ENCODE measurements at regions not wholly inside any gene's neighbourhood (a gene's known extent, or its start where the extent isn't known, plus 50 kb on each side); places are given as distances from the start of the nearest gene placed in this dataset.
"Not testable (repeated sequence)": the region's sequence is repeated elsewhere in the genome, so short reads cannot be mapped to it uniquely, and the experiment has no call there.

DNA sequence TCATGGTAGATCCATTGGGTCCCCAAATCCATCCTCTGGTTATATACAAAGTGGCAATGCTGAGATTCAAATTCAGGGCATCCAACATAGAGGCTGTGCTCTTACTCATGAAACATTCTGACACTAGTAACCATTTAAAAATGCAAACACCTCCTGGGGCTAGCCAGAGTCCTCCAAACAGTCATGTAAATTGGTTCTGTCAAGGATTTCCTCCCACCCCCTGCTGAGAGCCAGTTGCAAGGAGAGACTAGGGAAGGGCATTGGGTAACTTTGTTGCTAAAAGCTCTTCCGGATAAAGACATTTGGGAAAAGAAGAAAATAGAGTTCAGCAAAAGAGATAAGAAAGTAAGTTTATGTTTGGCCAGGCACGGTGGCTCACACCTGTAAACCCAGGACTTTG, 58.3 kb downstream of the ART5 start:
- DNase-seq (ENCODE audit: extremely low read depth in 1 of 2, low read depth in 1 of 2), result not testable (repeated sequence)

DNA sequence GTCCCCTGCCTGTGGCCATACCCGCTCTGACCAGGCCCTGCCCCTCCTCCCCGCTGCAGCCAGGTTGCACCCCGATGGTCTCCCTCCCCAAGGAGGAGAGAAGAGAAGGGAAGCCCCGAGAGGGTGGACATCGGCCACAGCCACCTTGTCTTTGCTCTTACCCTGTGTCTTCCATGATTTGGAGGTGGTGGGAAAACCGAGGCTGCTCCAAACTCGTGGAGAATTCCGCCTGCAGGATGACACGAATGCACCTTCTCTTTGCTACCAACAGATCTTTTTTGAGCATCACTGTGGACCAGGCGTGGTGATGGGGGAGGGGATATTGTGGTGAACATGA, 60.4 kb downstream of the ART5 start:
- DNase-seq (ENCODE audit: extremely low read depth in 1 of 2, low read depth in 1 of 2), result not testable (repeated sequence)

DNA sequence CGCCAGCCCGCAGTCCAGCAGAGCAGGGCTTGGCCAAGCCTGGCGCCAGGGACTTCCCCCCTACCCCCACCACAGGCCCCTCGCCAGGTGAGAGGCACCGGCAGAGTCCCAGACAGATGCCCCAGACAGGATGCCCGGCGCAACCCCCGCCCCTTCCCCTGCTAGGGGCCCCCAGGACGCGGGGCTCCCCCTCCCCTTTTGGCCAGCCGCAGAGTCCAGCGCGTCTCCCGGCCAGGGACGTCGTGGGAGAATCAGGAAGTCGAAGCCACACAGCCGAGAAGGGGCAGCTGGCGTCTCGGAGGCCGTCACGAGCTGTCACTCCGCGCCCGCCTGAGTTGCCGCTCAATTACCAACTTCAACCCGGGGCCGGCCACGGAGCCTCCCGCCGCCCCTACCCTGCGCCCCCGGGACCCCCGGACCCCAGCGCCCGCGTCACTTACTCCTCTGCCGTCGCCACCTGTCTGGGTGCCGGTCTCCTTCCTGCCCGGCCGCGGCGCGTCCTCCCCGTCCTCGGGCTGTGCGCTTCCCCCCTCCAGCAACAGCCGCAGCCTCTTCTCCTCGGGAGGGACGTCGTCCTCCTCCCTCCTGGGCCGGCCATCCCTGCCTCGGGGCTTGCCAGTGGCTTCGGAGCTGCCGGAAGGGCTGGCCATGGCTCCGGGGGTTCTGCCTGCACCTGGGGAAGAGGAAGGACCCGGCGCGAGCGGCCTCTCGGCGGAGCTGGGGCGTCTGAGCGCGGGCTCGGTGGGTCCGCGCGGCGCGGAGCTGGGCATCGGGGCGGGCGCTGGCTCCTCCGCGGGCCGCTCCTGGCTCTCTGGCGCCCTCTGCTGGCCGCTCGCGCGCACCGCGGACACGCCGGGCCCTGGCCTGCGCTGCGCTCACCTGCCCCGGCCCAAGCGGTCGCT, 61.1 kb downstream of the ART5 start:
- peak; percentile 29 to 49 for DNase-seq (ENCODE audit: extremely low read depth in 1 of 2, low read depth in 1 of 2)

DNA sequence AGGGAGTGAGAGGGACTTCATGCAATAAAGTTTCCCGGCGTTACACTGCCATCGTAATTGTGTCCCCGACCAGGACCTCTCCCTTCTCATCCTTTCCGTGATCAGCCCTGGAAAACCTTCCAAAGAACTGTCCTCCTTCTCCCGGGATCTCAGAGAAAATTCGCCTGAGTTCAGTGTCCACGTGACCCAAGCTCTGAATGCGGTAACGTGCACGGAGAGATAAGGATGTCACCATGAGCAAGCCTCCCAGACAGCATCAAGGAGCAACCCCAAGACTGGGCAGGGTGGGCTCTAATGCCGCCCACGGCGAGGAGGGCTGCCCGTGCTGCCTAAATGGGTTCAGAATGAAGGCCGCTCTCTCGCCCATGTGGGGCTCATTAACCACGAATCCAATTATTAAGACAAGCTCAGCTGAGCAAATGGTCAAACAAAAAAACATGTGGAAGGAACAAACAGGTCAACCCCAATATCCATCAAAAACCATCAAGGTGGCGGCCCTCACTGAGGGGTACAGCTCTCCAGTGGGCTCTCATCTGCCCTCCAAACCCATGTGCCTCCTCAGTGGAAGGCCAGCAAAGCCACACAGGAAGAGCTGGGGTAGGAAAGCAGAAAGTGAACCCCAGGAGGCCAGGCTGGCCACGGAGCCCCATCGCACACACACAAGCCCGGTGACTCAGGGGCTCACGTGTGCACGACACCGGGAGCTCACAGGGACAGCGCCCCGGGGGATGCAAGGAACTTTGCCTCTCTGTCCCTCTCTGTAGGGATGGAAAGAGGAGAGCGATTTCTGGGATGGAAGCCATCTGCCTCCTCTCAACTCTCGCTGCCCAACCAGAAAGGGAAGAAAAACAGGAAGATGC, 62.0 kb downstream of the ART5 start:
- DNase-seq (ENCODE audit: extremely low read depth in 1 of 2, low read depth in 1 of 2), result not testable (repeated sequence)

DNA sequence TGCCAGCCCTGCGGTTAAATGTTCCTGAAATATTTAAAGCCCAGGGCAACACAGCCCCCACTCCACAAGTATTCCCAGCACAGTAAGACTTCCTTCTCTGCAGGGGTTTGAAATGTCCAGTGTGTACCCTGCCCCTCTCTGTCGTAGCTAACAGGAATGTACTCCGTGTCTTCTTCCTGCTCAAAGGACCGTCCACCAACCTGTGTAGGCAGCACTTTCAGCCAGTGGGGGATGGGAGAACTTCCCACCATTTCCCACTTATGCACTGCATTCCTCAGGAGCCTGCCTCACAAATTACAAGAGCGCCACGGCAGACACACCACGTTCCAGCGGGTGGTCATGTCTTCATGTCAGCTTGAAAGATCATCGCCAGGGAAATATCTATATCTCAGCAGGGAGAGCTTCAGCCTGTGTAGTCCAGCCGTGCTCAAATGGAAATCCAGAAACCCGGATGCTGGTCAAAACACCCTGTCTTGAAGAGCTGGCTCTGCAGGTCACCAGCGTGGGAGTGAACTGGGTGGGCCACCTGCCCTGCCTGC, 65.7 kb downstream of the ART5 start:
- not testable (repeated sequence) for DNase-seq (ENCODE audit: extremely low read depth in 1 of 2, low read depth in 1 of 2)

DNA sequence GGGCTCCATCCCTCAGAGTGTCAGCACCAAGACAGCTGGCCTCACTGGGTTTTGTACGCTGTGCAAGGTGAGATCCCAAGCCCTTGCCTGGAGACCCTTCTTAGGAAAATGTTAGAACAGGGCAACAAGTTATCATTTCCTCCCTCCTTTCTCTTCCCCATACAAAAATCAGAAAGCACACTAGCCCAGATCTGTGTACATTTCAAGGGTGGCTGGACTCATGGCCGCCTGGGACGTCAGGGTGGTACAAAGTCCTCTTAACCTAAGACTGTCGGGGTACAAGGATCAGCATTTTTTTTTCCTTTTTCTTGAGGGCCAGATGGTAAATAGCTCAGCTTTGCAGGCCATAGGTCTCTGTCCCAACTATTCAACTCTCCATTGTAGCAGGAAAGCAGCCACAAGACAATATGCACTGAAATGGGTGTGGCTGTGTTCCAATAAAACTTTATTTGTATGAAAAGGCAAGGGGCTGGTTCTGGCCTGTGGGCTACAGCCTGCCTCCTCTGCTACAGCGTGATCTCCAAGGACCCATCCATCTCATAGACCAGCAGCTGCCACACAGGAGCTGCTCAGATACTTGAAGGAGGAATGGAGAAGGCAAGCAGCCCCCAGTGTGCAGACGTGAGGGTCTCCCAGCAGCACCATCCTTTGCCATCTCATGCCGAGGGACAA, 68.7 kb downstream of the ART5 start:
- DNase-seq (ENCODE audit: extremely low read depth in 1 of 2, low read depth in 1 of 2), result not testable (repeated sequence)

DNA sequence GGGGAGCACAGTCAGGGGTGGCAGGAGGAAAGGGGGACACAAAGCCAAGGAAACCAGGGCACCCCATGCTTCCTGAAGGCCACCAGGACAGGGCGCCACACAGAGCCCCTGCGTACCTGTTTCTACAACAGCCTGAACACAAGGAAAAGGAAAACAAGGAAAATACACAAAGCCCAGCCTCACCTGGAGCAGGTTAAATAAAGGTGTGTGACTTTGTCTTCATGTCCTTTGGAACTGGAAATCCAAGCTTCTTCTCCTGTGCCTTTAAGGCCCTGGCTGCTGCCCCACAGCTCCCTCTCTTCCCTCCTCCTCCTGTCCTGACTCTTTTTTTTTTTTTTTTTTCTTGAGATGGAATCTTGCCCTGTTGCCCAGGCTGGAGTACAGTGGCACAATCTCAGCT, 70.0 kb downstream of the ART5 start:
- DNase-seq (ENCODE audit: extremely low read depth in 1 of 2, low read depth in 1 of 2), result not testable (repeated sequence)

DNA sequence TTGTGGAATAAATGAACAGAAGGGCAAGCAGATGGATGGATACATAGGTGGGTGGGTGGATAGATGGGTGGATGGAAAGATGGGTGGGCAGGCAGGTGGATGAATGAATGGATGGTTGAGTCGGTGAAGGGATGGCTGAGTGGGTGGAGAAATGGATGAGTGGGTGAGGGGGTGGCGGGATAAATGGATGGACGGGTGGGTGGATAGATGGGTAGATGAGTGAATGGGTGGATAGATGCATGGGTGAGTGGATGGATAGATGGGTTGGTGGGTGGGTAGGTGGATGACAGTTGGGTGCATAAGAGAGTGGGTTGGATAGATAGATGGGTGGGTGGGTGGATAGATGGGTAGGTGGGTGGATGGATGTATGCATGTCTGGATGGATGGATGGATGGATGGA, 76.0 kb downstream of the ART5 start:
- not testable (repeated sequence) for DNase-seq (ENCODE audit: extremely low read depth in 1 of 2, low read depth in 1 of 2)

DNA sequence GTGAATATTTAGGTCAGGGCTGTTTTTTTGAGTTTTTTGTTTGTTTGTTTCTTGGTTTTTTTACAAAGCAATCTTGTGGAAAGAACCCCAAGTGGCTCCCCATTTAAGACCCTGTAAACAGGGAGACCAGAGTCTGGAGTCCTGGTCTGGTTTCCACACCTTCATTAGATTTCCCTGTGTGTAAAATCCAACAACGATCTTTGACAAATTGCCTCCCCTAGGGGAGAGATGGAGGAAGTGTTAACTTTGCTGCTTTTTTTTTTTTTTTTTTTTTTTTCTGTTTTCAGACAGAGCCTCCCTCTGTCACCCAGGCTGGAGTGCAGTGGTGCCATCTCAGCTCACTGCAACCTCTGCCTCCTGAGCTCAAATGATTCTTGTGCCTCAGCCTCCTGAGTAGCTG, 77.4 kb downstream of the ART5 start:
- not testable (repeated sequence) for DNase-seq (ENCODE audit: extremely low read depth in 1 of 2, low read depth in 1 of 2)

DNA sequence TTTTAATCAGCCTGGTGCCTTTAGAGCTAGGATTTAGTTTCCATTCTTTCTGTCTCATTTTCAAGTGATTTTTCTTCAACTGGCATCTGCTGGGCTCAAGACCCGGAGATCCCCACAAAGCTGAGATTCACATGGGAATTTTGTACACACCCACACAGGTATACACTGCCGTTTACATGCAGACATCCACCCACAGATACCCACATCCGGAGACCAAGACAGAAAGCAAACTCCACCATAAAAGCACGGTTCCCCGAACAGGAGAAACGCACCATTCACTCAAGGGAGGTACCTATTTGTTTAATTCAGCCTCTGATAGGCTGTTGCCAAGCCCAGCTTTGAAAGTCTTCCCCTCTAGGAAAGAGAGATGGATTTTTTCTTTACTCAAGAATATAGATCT, 87.2 kb downstream of the ART5 start:
- not testable (repeated sequence) for DNase-seq (ENCODE audit: extremely low read depth in 1 of 2, low read depth in 1 of 2)

DNA sequence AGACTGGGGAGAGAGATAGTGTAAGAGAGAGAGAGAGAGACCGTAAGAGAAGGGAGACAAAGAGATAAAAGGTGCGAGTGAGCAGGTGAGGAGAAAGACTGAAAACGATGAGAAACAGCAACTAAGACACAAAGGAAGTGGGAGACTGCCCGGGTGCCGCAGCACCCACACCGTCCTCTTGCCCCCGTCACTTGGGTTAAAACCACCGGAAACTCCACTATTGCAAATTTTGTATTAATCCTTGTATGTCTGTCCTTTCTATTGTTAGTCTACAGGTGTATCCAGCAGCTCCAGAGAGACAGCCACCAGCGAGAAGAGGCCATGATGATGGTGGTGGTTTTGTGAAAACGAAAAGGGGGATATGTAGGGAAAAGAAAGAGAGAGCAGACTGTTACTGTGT, 96.8 kb downstream of the ART5 start:
- not testable (repeated sequence) for DNase-seq (ENCODE audit: extremely low read depth in 1 of 2, low read depth in 1 of 2)

DNA sequence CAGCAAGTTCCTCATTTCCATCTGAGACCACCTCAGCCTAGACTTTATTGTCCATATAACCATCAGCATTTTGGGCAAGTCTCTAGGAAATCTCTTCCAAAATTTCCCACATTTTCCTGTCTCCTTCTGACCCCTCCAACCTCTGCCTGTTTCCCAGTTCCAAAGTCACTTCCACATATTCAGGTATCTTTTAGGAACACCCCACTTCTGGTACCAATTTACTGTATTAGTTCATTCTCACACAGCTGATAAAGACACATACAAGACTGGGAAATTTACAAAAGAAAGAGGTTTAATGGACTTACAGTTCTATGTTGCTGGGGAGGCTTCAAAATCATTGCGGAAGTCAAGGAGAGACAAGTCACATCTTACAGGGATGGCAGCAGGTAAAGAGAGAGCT, 103.6 kb downstream of the ART5 start:
- not testable (repeated sequence) for DNase-seq (ENCODE audit: extremely low read depth in 1 of 2, low read depth in 1 of 2)

DNA sequence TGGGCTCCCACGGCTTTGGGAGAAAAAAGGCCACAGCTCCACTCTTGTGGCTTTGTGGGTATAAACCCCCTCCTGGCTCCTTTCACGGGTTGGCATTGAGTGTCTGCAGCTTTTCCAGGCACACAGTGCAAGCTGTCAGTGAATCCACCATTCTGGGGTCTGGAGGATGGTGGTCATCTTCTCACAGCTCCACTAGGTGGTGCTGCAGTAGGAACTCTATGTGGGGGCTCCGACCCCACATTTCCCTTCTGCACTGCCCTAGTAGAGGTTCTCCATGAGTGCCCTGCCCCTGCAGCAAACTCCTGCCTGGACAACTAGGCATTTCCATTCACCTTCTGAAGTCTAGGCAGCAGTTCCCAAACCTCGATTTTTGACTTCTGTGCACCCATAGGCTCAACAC, 104.5 kb downstream of the ART5 start:
- DNase-seq (ENCODE audit: extremely low read depth in 1 of 2, low read depth in 1 of 2), result not testable (repeated sequence)

DNA sequence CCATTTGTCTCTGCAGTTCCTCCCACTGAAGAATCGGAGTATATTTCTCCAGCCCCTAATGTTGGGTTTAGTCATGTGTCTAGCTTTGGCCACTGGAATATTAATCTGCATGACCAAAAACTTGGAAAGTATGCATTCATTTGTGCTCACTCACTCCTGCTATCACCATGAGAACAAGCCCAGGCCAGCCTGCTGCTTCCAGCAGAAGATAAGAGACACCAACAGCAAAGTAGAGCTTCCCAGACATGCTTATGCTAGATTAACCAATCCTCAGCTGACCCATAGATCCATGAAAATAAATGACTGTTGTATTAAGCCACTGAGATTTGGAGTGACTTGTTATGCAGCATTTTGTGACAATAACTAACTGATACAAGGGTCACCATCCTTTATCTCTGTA, 108.8 kb downstream of the ART5 start:
- not testable (repeated sequence) for DNase-seq (ENCODE audit: extremely low read depth in 1 of 2, low read depth in 1 of 2)

DNA sequence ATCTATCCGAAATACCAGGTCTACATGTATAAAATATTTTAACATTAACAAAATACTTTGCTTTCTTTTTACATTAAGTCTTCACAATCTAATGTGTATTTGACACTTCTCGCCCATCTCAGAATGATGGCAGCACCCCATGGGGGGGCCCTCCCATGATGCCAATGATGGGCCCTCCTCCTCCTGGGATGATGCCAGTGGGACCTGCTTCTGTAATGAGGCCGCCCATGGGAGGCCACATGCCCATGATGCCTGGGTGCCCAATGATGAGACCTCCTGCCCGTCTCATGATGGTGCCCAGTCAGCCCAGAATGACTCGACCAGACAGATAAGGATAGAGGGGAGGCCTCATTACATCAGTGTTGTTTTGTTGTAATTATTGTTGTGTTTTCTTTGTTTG, 110.5 kb downstream of the ART5 start:
- DNase-seq (ENCODE audit: extremely low read depth in 1 of 2, low read depth in 1 of 2), result not testable (repeated sequence)

DNA sequence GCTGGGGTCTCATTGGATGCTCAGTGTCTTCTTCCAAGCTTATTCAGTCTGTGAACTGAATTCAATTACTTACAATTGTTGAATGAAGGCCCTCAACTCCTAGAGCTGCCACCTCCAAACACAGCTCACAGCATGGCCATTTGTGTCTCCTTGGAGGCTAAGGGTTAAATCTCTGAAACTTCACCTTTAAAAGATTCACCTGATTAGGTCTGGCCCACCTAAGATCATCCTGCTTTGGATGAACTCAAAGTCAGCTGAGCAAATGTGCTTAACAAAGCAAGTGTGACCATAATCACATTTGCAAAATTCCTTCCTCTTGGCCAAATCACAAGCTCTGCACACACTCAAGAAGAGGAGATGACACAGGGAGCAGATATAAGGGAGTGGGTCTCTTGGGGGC, 118.2 kb downstream of the ART5 start:
- not testable (repeated sequence) for DNase-seq (ENCODE audit: extremely low read depth in 1 of 2, low read depth in 1 of 2)

DNA sequence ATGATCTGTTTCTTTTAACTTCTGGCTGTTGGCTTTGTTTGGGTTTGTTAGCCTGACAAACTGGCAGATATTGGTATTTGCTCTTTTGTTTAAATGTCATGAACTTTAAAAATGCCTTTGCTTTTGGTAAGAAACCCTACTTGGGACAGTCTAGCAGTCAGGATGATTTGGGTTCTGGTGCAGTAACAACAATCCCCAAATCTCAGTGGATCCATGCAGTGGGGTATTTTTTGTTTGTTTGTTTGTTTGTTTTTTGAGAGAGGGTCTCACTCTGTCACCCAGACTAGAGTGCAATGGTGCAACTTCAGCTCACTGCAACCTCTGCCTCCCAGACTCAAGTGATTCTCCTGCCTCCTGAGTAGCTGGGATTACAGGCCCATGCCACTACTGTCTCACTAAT, 120.9 kb downstream of the ART5 start:
- not testable (repeated sequence) for DNase-seq (ENCODE audit: extremely low read depth in 1 of 2, low read depth in 1 of 2)

DNA sequence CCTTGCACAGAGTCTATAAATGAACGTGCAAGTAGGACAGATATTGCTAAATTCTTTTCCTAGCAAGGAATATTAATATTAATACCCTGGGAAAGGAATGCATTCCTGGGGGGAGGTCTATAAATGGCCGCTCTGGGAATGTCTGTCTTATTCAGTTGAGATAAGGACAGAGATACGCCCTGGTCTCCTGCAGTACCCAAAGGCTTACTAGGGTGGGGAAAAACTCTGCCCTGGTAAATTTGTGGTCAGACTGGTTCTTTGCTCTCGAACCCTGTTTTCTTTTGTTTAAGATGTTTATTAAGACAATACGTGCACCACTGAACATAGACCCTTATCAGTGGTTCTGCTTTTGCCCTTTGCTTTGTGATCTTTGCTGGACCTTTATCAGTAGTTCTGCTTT, 122.0 kb downstream of the ART5 start:
- not testable (repeated sequence) for DNase-seq (ENCODE audit: extremely low read depth in 1 of 2, low read depth in 1 of 2)

DNA sequence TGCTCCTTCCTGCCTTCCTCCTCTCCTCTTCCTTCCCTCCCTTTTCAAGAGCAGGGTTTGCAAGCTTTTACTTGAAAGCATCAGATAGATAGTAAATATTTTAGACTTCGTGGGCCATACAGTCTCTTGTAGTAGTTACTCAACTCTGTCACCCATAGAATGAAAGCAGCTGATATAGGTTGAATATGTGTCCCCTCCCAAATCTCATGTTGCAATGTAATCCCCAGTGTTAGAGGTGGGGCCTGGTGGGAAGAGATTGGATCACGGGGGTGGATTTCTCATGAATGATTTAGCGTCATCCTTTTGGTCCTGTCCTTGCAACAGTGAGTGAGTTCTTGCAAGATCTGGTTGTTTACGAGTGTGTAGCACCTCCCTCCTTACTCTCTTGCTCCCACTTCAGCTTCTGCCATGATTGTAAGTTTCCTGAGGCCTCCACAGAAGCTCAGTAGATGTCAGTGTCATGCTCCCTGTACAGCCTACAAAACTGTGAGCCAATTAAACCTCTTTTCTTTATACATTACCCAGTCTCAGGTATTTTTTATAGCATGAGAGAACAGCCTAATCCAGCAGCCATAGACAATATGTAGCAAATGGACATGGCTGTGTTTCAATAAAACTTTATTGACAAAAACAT, 124.7 kb downstream of the ART5 start:
- DNase-seq (ENCODE audit: extremely low read depth in 1 of 2, low read depth in 1 of 2), result not testable (repeated sequence)

DNA sequence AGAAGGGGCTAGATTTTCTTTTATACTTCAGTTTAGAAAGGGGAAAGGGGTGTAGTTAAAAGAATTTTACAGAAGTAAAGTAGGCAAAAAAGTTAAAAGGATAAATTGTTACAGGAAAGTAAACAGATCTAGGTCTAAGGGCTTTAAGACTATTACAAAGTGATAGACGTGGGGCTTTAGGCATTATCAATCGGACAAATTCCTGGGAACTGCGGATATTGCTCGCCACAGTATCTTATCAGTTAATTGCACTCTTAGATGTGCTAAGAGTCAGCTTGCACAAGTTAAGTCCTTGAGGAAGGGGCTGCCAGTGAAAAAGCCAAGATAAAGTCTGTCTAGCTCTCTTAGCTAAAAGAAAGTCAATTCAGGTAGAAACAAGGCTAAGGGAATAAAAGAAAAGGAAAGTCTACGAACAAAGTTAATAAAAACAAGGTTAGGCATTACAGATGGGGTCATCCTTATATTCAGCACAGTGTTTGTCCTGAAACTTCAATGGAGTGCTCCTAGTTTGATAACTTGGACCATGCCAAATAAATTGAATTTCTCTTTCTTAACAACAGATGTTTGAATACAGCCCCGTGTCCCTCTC, 125.4 kb downstream of the ART5 start:
- DNase-seq (ENCODE audit: extremely low read depth in 1 of 2, low read depth in 1 of 2), result not testable (repeated sequence)
